ENCODE measurements at regions not wholly inside any gene's neighbourhood (a gene's known extent, or its start where the extent isn't known, plus 50 kb on each side); places are given as distances from the start of the nearest gene placed in this dataset.
"Not testable (repeated sequence)": the region's sequence is repeated elsewhere in the genome, so short reads cannot be mapped to it uniquely, and the experiment has no call there.

GRCh38 chr3:164007765-164008164 is 1070.5 kb downstream of the SI start:
- TF ChIP-seq CTCF (IDR thresholded peaks at IDR 0.05) = no peak
- no peak overlapping the region for H3K4me3 ChIP-seq
- H3K9me3 ChIP-seq = no peaks in the 10 kb centered on the region
- ATAC-seq = no peak
- DNase-seq = no peak
- no peaks in the 10 kb centered on the region for H3K4me1 ChIP-seq
- H3K27me3 ChIP-seq (ENCODE audit: low read depth) = no peaks in the 10 kb centered on the region
- H3K36me3 ChIP-seq = no peaks in the 10 kb centered on the region
- no peak overlapping the region for H3K27ac ChIP-seq
- intact Hi-C loops (cut with DNase I) = no loop called here

DNA sequence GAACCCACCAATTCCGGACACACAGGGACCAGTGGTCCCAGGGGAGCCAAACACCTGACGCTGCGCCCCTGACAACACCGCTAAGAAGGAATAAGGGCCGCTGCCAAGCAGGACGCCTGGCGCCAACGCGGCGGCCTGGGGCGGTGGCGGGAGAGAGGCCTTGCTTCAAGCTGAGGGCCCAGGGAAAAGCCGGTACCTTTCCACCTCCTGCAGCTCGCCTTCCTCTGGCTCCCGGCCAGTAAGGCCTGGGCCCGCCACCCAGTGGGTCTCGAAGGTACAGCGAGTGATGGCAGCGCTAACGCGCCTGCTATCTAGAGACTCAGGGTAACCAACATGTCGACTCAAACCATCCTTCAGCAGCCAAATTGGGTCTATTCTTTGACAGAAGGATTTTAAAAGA is 1074.1 kb downstream of the SI start:
- Histone ChIP-seq H3K9me3 (no peaks in the 10 kb centered on the region), H3K36me3 (no peaks in the 10 kb centered on the region), H3K27me3 (ENCODE audit: low read depth) (no peaks in the 10 kb centered on the region), H3K4me1 (no peaks in the 10 kb centered on the region), H3K27ac (no peak overlapping the region), H3K4me3 (no peak overlapping the region)
- TF ChIP-seq CTCF (IDR thresholded peaks at IDR 0.05) = no peak
- ATAC-seq (no peak), DNase-seq (no peak)
- intact Hi-C loops (cut with DNase I) = no loop called here

GRCh38 chr3:164003016-164003415 is 1075.3 kb downstream of the SI start:
- H3K4me1 ChIP-seq; H3K27me3 ChIP-seq (ENCODE audit: low read depth); DNase-seq; H3K36me3 ChIP-seq; ATAC-seq; H3K9me3 ChIP-seq; H3K4me3 ChIP-seq; H3K27ac ChIP-seq; intact Hi-C loops (cut with DNase I): not testable (repeated sequence)

DNA sequence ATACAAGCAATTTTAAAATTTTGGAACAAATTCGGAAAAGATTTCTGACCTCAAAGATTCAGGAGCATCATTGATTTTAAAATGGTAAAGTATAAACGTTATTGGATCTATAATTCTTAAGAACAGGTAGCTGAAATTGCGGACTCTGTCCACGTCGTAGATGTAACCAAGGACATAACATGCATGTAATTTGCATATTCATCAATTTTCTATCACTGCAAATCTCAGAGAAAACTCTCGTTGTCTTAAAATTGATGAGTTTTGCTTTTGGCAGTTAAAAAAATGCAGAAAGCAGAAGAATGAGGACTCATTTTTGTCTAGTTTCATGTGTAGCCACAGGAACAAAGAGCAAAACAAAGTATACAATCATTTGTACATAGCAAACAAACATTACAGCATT is 1094.4 kb downstream of the SI start:
- no peak for DNase-seq
- intact Hi-C loops (cut with DNase I) = no loop called here
- H3K9me3 ChIP-seq = no peaks in the 10 kb centered on the region
- H3K4me3 ChIP-seq = no peak overlapping the region
- no peak for TF ChIP-seq CTCF (IDR thresholded peaks at IDR 0.05)
- no peak for ATAC-seq
- H3K27ac ChIP-seq = no peak overlapping the region
- no peaks in the 10 kb centered on the region for H3K4me1 ChIP-seq
- H3K27me3 ChIP-seq (ENCODE audit: low read depth) = no peaks in the 10 kb centered on the region
- H3K36me3 ChIP-seq = no peaks in the 10 kb centered on the region

GRCh38 chr3:163971861-163972260 is 1106.4 kb downstream of the SI start:
- Histone ChIP-seq H3K4me1 (no peaks in the 10 kb centered on the region), H3K4me3 (no peak overlapping the region), H3K36me3 (no peaks in the 10 kb centered on the region), H3K9me3 (no peaks in the 10 kb centered on the region), H3K27me3 (ENCODE audit: low read depth) (no peaks in the 10 kb centered on the region), H3K27ac (no peak overlapping the region)
- ATAC-seq (no peak), DNase-seq (no peak)
- intact Hi-C loops (cut with DNase I) = no loop called here
- TF ChIP-seq CTCF (IDR thresholded peaks at IDR 0.05) = no peak

- intact Hi-C loops (cut with DNase I) = no loop called here
- H3K9me3 ChIP-seq = no peaks in the 10 kb centered on the region
- H3K4me1 ChIP-seq = no peaks in the 10 kb centered on the region
- H3K36me3 ChIP-seq = no peaks in the 10 kb centered on the region
- no peak overlapping the region for H3K27ac ChIP-seq
- no peaks in the 10 kb centered on the region for H3K27me3 ChIP-seq (ENCODE audit: low read depth)
- TF ChIP-seq CTCF (IDR thresholded peaks at IDR 0.05) = no peak
- ATAC-seq = no peak
- no peak for DNase-seq
- no peak overlapping the region for H3K4me3 ChIP-seq
Measured at GRCh38 chr3:163957072-163957471, 1121.2 kb downstream of the SI start.

All from lower lobe of right lung (tissue), 2 donors.